MCF 10A (cell line): ENCODE measurements at regions not wholly inside any gene's neighbourhood (a gene's known extent, or its start where the extent isn't known, plus 50 kb on each side); places are given as distances from the start of the nearest gene placed in this dataset.

Experiments
- BruUV-seq: library from RNA; stranded (reverse); fragments of 400-500 nt; replicated peaks from 2 replicates; lab custom pipeline; 2021; lab: Mats Ljungman, UMichigan
- CTCF ChIA-PET: fragments of 300-600 bp; sonication (Branson Sonifier 250); formaldehyde crosslinking; extraction: SDS; loops from one replicate; lab custom pipeline; 2021; ENCODE audit warnings: antibody characterized with exemption, inconsistent platforms; lab: Yijun Ruan, JAX
- POLR2A ChIA-PET: fragments of 300-600, 350-650 bp; sonication (Branson Sonifier 250); formaldehyde crosslinking; extraction: SDS; loops from one replicate; lab custom pipeline; 2020; ENCODE audit warnings: antibody characterized with exemption, inconsistent platforms; lab: Yijun Ruan, JAX
- DNase-seq: peaks from one replicate; pipeline ENCODE4 v3.0.0-alpha.2; 2018; ENCODE audit not compliant: unreplicated experiment
- H3K27ac Mint-ChIP-seq: one replicate; pipeline ENCODE4 v1.8.0; 2022; ENCODE audit warnings: mild to moderate bottlenecking, low read depth, mixed read lengths; ENCODE audit not compliant: unreplicated experiment
- H3K27me3 Mint-ChIP-seq: one replicate; pipeline ENCODE4 v1.8.0; 2022; ENCODE audit warnings: mixed read lengths; ENCODE audit not compliant: insufficient read depth, unreplicated experiment
- H3K36me3 Mint-ChIP-seq: one replicate; pipeline ENCODE4 v1.8.0; 2022; ENCODE audit warnings: mild to moderate bottlenecking, moderate library complexity, mixed read lengths; ENCODE audit not compliant: insufficient read depth, unreplicated experiment
- H3K4me1 Mint-ChIP-seq: one replicate; pipeline ENCODE4 v1.8.0; 2022; ENCODE audit warnings: mixed read lengths; ENCODE audit not compliant: insufficient read depth, unreplicated experiment
- H3K4me3 Mint-ChIP-seq: one replicate; pipeline ENCODE4 v1.8.0; 2022; ENCODE audit warnings: mild to moderate bottlenecking, moderate library complexity, mixed read lengths; ENCODE audit not compliant: unreplicated experiment
- H3K9me3 Mint-ChIP-seq: one replicate; pipeline ENCODE4 v1.8.0; 2022; ENCODE audit warnings: mixed read lengths; ENCODE audit not compliant: unreplicated experiment
- intact Hi-C: fragments of 100-400 bp; cut with micrococcal nuclease; formaldehyde crosslinking; loops from 2 replicates; pipeline ENCODE4 v1.14.1; 2022
- TF ChIP-seq, protein P1 (sequence below): fragments of 200-600 bp; IDR thresholded peaks from one replicate; pipeline ENCODE4 v1.8.0; 2022; ENCODE audit warnings: antibody characterized with exemption, mild to moderate bottlenecking; ENCODE audit not compliant: unreplicated experiment

DNA sequence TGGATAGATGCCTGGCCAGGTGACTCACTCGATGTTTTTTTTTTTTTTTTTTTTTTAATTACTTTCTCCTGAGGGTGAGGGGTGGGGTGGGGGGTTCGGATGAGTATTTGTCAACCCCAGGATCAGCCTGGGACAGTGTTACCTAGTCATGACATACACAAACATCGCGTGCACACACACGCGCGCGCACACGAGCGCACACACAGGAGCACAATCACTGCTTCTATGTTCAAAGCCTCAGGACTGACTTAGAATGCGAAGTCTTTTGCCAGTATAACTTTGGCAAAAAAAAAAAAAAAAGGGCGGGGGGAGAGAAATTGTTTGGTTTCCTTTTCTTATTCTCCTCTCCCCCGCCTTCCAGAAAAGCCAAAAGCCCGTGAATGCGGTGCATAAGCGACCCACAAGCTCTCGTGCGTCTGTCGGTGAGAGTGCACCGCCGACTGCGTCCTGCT lies 115.0 kb upstream of the TEX13C start:
- no peak for DNase-seq
- intact Hi-C loops, result no loop called here
- TF ChIP-seq, protein P1, sequence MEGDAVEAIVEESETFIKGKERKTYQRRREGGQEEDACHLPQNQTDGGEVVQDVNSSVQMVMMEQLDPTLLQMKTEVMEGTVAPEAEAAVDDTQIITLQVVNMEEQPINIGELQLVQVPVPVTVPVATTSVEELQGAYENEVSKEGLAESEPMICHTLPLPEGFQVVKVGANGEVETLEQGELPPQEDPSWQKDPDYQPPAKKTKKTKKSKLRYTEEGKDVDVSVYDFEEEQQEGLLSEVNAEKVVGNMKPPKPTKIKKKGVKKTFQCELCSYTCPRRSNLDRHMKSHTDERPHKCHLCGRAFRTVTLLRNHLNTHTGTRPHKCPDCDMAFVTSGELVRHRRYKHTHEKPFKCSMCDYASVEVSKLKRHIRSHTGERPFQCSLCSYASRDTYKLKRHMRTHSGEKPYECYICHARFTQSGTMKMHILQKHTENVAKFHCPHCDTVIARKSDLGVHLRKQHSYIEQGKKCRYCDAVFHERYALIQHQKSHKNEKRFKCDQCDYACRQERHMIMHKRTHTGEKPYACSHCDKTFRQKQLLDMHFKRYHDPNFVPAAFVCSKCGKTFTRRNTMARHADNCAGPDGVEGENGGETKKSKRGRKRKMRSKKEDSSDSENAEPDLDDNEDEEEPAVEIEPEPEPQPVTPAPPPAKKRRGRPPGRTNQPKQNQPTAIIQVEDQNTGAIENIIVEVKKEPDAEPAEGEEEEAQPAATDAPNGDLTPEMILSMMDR, result no peak
- BruUV-seq, result no TSS peak
- no peak overlapping the region for H3K27ac Mint-ChIP-seq
- no peaks in the 10 kb centered on the region for H3K36me3 Mint-ChIP-seq
- ChIA-PET CTCF (interaction anchor here (0.6 to 1.4 kb wide), 2 partner anchors 73 to 611 kb away, joined by 5 read pairs; no protein-coding TSS in a partner anchor), POLR2A (interaction anchor here (0.6 to 3.4 kb wide), 8 partner anchors 7 to 1242 kb away, joined by 3 to 14 read pairs (median 4); no protein-coding TSS in a partner anchor)
- H3K27me3 Mint-ChIP-seq, result no peaks in the 10 kb centered on the region
- H3K4me3 Mint-ChIP-seq, result peak overlapping the region; percentile 77
- peaks cover 5% of the 10 kb centered on the region for H3K4me1 Mint-ChIP-seq
- H3K9me3 Mint-ChIP-seq, result peaks cover 7% of the 10 kb centered on the region

DNA sequence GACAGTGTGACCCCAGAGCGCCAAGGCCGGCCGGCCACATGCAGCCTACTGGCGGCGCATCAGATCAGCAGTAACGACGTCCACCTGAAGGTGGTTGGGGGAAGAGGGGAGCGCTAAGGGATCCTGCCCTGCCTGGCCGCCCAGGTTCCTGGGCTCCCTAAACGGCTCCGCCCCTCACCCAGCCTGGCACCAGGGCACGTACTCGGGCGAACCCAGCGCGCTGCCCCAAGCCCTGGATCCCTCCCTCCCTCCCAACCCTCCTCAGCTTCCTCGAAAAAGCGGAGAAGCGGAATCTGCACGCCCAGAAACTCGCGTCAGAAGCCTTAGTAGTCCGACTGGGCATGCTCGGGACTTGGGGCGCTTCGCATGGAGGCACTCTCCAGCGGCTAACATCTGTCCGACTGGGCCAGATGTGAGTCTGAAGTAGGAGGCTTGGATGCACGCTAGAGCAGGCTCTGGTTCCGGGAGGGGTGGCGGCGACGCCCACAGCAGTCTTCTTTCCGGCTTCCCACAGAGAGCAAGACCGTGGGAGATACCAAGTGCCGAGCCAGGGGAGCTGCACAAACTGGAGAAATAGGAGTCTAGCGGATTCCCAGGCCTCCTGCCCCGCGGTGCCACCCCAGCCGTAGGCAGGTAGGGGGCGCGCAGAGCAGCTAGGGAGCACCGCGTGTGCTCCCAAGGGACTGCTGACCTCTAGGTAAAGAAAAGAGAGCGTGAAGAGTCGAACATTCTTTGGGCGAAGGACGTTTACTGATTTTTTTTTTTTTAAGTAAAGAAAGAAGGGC lies 114.3 kb upstream of the TEX13C start:
- TF ChIP-seq, protein P1, result no peak
- no peaks in the 10 kb centered on the region for H3K27me3 Mint-ChIP-seq
- ChIA-PET POLR2A (interaction anchor here (0.5 to 3.4 kb wide), 10 partner anchors 8 to 1344 kb away, joined by 3 to 14 read pairs (median 3); no protein-coding TSS in a partner anchor), CTCF (interaction anchor here (0.5 to 1.6 kb wide), 22 partner anchors 11 to 947 kb away, joined by 3 to 7 read pairs (median 3); no protein-coding TSS in a partner anchor)
- H3K36me3 Mint-ChIP-seq, result no peaks in the 10 kb centered on the region
- BruUV-seq, result no TSS peak
- H3K4me3 Mint-ChIP-seq, result peak overlapping the region; percentile 77
- peak overlapping the region; percentile 19 for H3K27ac Mint-ChIP-seq
- H3K4me1 Mint-ChIP-seq, result peaks cover 5% of the 10 kb centered on the region
- peaks cover 7% of the 10 kb centered on the region for H3K9me3 Mint-ChIP-seq
- intact Hi-C loops, result no loop called here
- DNase-seq, result no peak

DNA sequence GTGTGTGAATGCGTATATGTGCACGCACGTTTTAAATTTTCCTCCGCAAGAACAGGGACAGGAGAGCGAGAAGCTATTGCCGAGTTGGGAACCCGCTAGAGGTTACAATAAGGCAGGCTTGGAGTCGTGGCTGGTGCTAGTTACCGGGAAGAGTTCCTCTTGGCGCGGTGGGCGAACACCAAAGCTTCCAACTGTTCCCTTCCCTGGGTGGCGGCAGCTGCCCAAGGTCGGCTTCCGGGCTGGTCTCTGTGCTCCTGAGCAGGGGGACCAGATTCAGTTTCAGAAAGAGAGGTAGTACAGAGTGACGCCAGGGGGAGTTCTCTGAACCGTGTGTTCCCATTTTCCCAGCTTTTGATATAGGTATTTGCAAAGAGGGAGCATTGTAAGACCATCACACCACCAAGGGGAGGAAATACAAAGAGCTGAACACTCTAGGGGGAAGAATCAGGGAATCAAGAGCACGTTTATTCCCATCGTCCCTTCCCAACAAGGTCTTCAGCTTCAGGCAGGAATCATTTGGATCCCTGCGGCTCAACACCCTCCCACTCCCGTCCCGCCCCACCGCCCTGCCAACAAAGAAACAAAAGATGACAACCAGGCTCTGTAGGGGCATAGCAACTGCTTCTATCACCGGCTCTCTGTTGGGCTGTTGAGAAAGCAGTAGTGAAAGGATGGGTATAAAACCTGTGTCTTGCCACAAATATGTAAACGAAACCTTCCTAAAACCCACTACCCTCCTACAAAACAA lies 113.6 kb upstream of the TEX13C start:
- ChIA-PET CTCF (interaction anchor here (0.5 to 1.6 kb wide), 27 partner anchors 10 to 948 kb away, joined by 3 to 7 read pairs (median 3); no protein-coding TSS in a partner anchor), POLR2A (interaction anchor here (0.5 to 3.4 kb wide), 7 partner anchors 9 to 1345 kb away, joined by 3 to 14 read pairs (median 3); no protein-coding TSS in a partner anchor)
- DNase-seq, result no peak
- H3K27me3 Mint-ChIP-seq, result no peaks in the 10 kb centered on the region
- H3K9me3 Mint-ChIP-seq, result peaks cover 7% of the 10 kb centered on the region
- no peaks in the 10 kb centered on the region for H3K36me3 Mint-ChIP-seq
- BruUV-seq, result no TSS peak
- TF ChIP-seq, protein P1, result no peak
- H3K27ac Mint-ChIP-seq, result peak overlapping the region; percentile 19
- peak overlapping the region; percentile 77 for H3K4me3 Mint-ChIP-seq
- intact Hi-C loops, result no loop called here
- peaks cover 5% of the 10 kb centered on the region for H3K4me1 Mint-ChIP-seq
